Adrenal gland (tissue), 9 donors: ENCODE measurements at regions not wholly inside any gene's neighbourhood (a gene's known extent, or its start where the extent isn't known, plus 50 kb on each side); places are given as distances from the start of the nearest gene placed in this dataset.
"Not testable (repeated sequence)": the region's sequence is repeated elsewhere in the genome, so short reads cannot be mapped to it uniquely, and the experiment has no call there.

Source experiments
- DNase-seq, 7 donors: peaks; one replicate each; pipeline ENCODE4 v3.0.0-alpha.2; 2019 to 2020
- H3K27ac ChIP-seq, 5 donors: fragments of 200-600 bp; sonication (generic) in 4 of 5; 1 replicate in 3 of 5; 2 replicates in 2 of 5; pipeline versions ENCODE4 v1.5.1 to v1.8.0; 2016 to 2020; ENCODE audit warnings: mild to moderate bottlenecking in 1 of 5
- H3K27me3 ChIP-seq: fragments of 200-600 bp; 2 replicates; pipeline ENCODE4 v1.8.0; 2021
- H3K36me3 ChIP-seq, 2 donors: fragments of 200-600 bp; replicated peaks in 1 of 2; 1 replicate in 1 of 2; 2 replicates in 1 of 2; pipeline versions ENCODE4 v1.5.1 to v1.8.0; 2018 to 2022
- H3K4me1 ChIP-seq, 2 donors: fragments of 200-600 bp; replicated peaks in 1 of 2; 1 replicate in 1 of 2; 2 replicates in 1 of 2; pipeline versions ENCODE4 v1.5.1 to v1.8.0; 2018 to 2021
- H3K4me3 ChIP-seq, 4 donors: fragments of 200-600 bp; sonication (generic) in 3 of 4; one replicate each; pipeline ENCODE4 v1.5.1; 2016 to 2018
- H3K9me3 ChIP-seq, 3 donors: fragments of 200-600 bp; sonication (generic) in 1 of 3; replicated peaks in 1 of 3; 1 replicate in 2 of 3; 2 replicates in 1 of 3; pipeline versions ENCODE4 v1.5.1 to v1.8.0; 2016 to 2021
- POLR2A ChIP-seq, 2 donors: fragments of 450-650 bp; IDR thresholded peaks; one replicate each; pipeline ENCODE4 v1.6.1; 2017; ENCODE audit warnings: antibody characterized with exemption in 2 of 2, mild to moderate bottlenecking in 2 of 2, moderate library complexity in 1 of 2
- WGBS, 4 donors: extraction: QIAGEN DNeasy Blood & Tissue Kit in 2 of 4; methylation state at CpG; one replicate each; pipeline versions ENCODE4 v1.1.5 to v1.1.7; 2013 to 2017; 5-methylcytosine and 5-hydroxymethylcytosine counted together
- intact Hi-C, 2 donors: fragments of 100-400 bp; cut with DNase I; formaldehyde crosslinking; loops; one replicate each; pipeline versions ENCODE4 v1.14.1 to v1.15.0; 2022 to 2023
- TF ChIP-seq, protein P1 (sequence below), 6 experiments: fragments of 450-650 bp in 4 of 6; fragments of 200-600 bp in 2 of 6; sonication (generic) in 1 of 6; IDR thresholded peaks; 1 replicate in 5 of 6; 2 replicates in 1 of 6; pipeline versions ENCODE4 v1.5.1 to v1.8.0; 2016 to 2021; ENCODE audit warnings: antibody characterized with exemption in 6 of 6, mild to moderate bottlenecking in 2 of 6, moderate library complexity in 1 of 6
- donor health status: healthy with polysubstance abuse.
- donor health status: Bipolar disorder and iron deficiency.
- donor health status: DM: yes; HTN: yes; CAD: no.
- donor health status: DM: no; HTN: no; CAD: no.
- donor health status: DM: no; HTN: no; CAD: no.

GRCh38 chr1:112817555-112818373, 102.6 kb upstream of the PPM1J start:
- WGBS, 4 donors, result 76 to 84% (median 81%) methylated on average over 7 of the region's 7 CpGs
- TF ChIP-seq POLR2A (IDR thresholded peaks at IDR 0.05), result no peak
- TF ChIP-seq, protein P1, sequence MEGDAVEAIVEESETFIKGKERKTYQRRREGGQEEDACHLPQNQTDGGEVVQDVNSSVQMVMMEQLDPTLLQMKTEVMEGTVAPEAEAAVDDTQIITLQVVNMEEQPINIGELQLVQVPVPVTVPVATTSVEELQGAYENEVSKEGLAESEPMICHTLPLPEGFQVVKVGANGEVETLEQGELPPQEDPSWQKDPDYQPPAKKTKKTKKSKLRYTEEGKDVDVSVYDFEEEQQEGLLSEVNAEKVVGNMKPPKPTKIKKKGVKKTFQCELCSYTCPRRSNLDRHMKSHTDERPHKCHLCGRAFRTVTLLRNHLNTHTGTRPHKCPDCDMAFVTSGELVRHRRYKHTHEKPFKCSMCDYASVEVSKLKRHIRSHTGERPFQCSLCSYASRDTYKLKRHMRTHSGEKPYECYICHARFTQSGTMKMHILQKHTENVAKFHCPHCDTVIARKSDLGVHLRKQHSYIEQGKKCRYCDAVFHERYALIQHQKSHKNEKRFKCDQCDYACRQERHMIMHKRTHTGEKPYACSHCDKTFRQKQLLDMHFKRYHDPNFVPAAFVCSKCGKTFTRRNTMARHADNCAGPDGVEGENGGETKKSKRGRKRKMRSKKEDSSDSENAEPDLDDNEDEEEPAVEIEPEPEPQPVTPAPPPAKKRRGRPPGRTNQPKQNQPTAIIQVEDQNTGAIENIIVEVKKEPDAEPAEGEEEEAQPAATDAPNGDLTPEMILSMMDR (IDR thresholded peaks at IDR 0.05), result no peak
- intact Hi-C loops, result no loop called here

GRCh38 chr1:112815376-112815775, 100.2 kb upstream of the PPM1J start:
- Histone ChIP-seq H3K27me3 (no peaks in the 10 kb centered on the region), H3K27ac (no peak overlapping the region), H3K36me3 (no peaks in the 10 kb centered on the region), H3K9me3 (no peaks in the 10 kb centered on the region), H3K4me3 (no peak overlapping the region), H3K4me1 (no peaks in the 10 kb centered on the region)
- 89 to 96% (median 93%) methylated on average over 5 of the region's 5 CpGs for WGBS, 4 donors
- intact Hi-C loops, result no loop called here
- DNase-seq, result no peak
- TF ChIP-seq, protein P1 (IDR thresholded peaks at IDR 0.05), result no peak
- no peak for TF ChIP-seq POLR2A (IDR thresholded peaks at IDR 0.05)

More at GRCh38 chr1:112817555-112818373, 102.6 kb upstream of the PPM1J start:
- Histone ChIP-seq H3K4me1 (no peaks in the 10 kb centered on the region), H3K9me3 (no peaks in the 10 kb centered on the region), H3K4me3 (no peak overlapping the region), H3K27ac (no peak overlapping the region), H3K36me3 (no peaks in the 10 kb centered on the region), H3K27me3 (no peaks in the 10 kb centered on the region)
- no peak for DNase-seq

- H3K4me3 ChIP-seq, H3K9me3 ChIP-seq, intact Hi-C loops, H3K27me3 ChIP-seq, H3K27ac ChIP-seq, DNase-seq, H3K36me3 ChIP-seq, H3K4me1 ChIP-seq: not testable (repeated sequence)
- 92 to 95% (median 93%) methylated on average over 8 of the region's 8 CpGs for WGBS, 4 donors
Measured at GRCh38 chr1:112814645-112815044, 99.5 kb upstream of the PPM1J start.

DNA sequence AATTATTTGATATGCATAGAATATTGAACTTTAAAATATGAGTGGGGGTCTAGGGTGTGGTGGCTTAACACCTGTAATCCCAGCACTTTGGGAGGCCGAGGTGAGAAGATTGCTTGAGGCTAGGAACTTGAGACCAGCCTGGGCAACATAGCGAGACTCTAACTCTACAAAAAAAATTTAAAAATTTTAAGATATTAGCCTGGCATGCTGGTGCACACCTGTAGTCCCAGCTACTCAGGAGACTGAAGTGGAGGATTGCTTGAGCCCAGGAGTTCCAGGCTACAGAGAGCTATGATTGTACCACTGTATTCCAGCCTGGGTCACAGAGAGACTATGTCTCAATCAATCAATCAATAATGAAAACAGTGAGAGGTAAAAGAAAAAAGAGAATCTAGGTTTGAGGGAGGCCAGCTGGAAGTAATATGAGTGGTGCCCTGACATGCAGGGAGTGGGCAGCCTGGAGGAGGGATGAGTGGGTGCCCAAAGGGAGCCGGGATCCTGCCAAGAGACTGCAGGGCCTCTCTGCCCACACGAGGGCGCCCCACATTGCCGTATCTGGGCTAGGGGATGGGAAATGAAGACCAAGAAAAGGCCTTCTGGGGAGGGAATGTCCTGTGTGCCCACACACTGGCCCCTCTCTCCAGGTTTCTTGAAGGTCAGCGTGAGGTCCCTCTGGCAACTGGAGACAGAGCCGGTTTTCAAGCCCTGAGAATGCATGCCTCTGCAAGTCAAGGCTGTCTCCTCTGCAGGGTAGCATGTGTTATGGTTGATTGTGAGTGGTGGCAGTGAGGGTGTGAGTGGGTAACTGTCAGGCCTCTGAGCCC, 93.9 kb upstream of the PPM1J start:
- WGBS, 4 donors, result 20 to 33% (median 24%) methylated on average over 8 of the region's 8 CpGs
- Histone ChIP-seq H3K9me3 (no peaks in the 10 kb centered on the region), H3K4me1 (no peaks in the 10 kb centered on the region), H3K36me3 (no peaks in the 10 kb centered on the region), H3K27me3 (no peaks in the 10 kb centered on the region), H3K27ac (no peak overlapping the region), H3K4me3 (no peak overlapping the region)
- intact Hi-C loops, result loop anchor here in 1 of 2 donors (5.0 kb wide), 1 partner anchor 233 kb away; no protein-coding TSS in a partner anchor
- DNase-seq, result peak; percentile 60 to 84 (median 70)
- TF ChIP-seq POLR2A (IDR thresholded peaks at IDR 0.05), result no peak
- TF ChIP-seq, protein P1 (IDR thresholded peaks at IDR 0.05), result peak; percentile 54 to 83 (median 67)
